ENCODE measurements at regions not wholly inside any gene's neighbourhood (a gene's known extent, or its start where the extent isn't known, plus 50 kb on each side); places are given as distances from the start of the nearest gene placed in this dataset.
"Not testable (repeated sequence)": the region's sequence is repeated elsewhere in the genome, so short reads cannot be mapped to it uniquely, and the experiment has no call there.

DNA sequence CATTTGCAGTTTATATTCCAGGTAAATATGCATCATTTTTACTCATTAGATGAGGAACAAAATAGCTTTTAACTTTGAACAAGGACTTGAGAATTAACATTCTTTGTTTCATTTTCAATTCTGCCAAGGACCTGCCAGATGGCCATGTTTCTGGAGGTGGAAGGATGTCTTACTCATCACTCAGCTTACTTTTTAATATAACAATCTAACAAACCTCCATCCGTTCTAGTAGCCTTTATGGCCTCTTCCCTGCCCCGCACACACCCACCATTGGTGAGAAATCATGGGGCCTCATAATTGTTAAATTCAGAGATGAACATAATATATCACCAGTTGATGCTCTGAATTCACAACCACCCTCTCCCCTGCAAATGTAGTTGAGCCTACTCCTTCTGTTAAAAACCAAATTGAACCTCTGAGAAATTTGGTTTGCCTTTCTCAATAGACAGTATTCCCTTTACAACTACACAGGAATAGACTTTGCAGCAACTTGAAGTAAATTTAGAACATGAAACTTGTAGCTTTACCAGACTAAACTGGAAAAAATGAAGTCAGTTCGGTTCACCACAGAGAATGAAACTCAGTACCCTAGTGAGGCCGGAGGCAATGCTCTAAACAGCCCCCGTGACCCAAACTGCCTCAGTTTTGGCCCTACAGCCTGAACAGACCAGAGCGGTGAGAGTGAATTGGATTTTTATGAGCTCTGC lies 50.1 kb upstream of the ACSL4 start:
- peak overlapping the region; percentile 53 for H3K4me3 Mint-ChIP-seq
- ATAC-seq = peak; percentile 23 to 50
- peaks cover 9% of the 10 kb centered on the region for H3K4me1 Mint-ChIP-seq (ENCODE audit: low read depth)
- no peaks in the 10 kb centered on the region for H3K36me3 Mint-ChIP-seq (ENCODE audit: insufficient read depth)
- DNase-seq = no peak
- no peaks in the 10 kb centered on the region for H3K27me3 Mint-ChIP-seq (ENCODE audit: low read depth)
- no peaks in the 10 kb centered on the region for H3K9me3 Mint-ChIP-seq

DNA sequence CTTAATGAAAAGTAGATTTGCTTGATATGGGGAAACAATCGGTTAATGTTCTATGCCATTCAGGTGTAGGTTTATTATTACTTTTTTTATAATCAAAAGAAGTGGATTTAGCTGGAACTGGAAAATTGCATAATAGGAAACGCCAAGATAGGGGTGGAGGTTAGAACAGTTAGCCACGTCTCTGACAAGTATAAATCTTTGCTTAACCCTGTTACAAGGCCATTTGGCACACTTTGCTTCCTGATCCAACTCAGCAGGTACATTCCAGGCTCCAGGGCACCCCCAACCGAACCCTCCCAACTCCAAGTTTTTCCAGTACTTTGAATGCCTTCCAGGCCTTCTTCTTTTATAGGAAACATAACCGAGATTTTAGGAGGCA lies 50.6 kb upstream of the ACSL4 start:
- no peaks in the 10 kb centered on the region for H3K36me3 Mint-ChIP-seq (ENCODE audit: insufficient read depth)
- DNase-seq (no peak), ATAC-seq (no peak)
- no peak overlapping the region for H3K4me3 Mint-ChIP-seq
- peaks cover 9% of the 10 kb centered on the region for H3K4me1 Mint-ChIP-seq (ENCODE audit: low read depth)
- no peaks in the 10 kb centered on the region for H3K27me3 Mint-ChIP-seq (ENCODE audit: low read depth)
- H3K9me3 Mint-ChIP-seq = no peaks in the 10 kb centered on the region

DNA sequence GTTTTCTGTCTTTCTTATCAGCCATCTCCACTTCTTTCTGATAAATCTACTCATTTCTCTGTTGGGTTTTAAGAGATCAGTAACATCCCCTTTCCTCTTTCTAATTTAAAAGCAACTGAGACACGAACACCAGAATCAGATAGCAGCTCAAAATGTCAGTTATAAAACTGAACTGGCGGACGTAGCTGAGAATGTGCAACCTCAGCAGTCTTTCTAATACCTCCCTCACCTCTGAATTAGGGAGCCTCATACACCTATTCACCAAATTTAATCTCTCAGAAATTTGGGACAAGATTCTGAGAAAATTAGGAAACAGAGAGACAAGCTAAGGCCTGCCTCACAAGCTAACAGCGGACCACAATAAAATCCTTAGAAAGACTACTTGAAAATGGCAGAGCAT lies 52.0 kb upstream of the ACSL4 start:
- H3K4me3 Mint-ChIP-seq = no peak overlapping the region
- no peak for DNase-seq
- no peaks in the 10 kb centered on the region for H3K27me3 Mint-ChIP-seq (ENCODE audit: low read depth)
- H3K4me1 Mint-ChIP-seq (ENCODE audit: low read depth) = peaks cover 9% of the 10 kb centered on the region
- H3K36me3 Mint-ChIP-seq (ENCODE audit: insufficient read depth) = no peaks in the 10 kb centered on the region
- ATAC-seq = no peak
- H3K9me3 Mint-ChIP-seq = no peaks in the 10 kb centered on the region

DNA sequence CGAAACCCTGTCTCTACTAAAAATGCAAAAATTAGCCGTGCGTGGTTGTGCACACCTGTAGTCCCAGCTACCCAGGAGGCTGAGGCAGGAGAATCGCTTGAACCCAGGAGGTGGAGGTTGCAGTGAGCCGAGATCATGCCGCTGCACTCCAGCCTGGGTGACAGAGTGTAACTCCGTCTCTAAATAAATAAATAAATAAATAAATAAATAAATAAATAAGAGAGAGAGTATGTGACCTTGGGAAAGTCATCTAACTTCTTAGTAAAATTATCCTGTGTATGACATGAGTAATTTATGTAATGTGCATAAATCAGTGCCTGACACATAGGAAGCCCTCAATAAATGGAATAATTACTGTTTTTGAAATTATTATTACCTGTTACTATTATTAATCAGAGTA lies 57.5 kb upstream of the ACSL4 start:
- not testable (repeated sequence) for DNase-seq; H3K36me3 Mint-ChIP-seq (ENCODE audit: insufficient read depth); H3K27me3 Mint-ChIP-seq (ENCODE audit: low read depth); ATAC-seq; H3K4me1 Mint-ChIP-seq (ENCODE audit: low read depth); H3K4me3 Mint-ChIP-seq; H3K9me3 Mint-ChIP-seq

DNA sequence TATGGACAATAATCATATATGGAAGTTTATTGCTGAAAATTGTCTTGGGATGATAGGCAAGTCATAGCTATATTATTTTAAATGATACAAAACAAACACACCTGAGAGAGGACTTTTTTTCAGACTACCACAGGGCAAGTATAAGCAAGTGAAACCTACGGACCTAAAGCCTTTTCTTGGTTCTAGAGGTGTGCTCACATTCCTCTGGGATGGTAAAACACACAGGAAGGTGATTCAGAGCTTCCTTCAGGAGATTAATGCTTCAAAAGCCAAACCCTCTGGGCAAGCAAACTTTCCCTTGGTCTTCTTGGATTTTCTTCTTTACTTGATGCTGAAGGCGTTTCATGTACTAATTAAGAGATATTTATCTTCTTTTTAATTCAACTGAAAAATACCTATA lies 60.1 kb upstream of the ACSL4 start:
- no peaks in the 10 kb centered on the region for H3K27me3 Mint-ChIP-seq (ENCODE audit: low read depth)
- H3K9me3 Mint-ChIP-seq = no peaks in the 10 kb centered on the region
- no peak for ATAC-seq
- H3K36me3 Mint-ChIP-seq (ENCODE audit: insufficient read depth) = no peaks in the 10 kb centered on the region
- no peaks in the 10 kb centered on the region for H3K4me1 Mint-ChIP-seq (ENCODE audit: low read depth)
- DNase-seq = no peak
- no peak overlapping the region for H3K4me3 Mint-ChIP-seq

DNA sequence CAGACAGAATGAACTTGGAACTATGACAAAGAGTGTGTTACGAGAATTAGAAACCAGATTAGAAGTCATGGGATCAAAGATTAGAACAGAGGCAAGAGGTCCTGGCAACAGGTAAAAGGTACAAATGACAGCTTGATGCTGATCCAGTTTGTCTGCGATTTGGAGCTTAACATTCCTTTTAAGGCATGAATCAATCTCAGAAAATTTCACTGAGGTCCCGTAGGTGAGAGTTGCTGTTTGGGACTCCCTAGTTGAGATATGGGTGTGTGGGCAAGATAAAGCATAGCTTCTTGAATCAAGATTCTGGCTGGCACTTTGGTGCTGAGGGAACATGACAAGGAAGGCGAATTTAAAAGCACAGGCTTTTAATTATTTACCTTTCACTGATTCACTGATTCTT lies 62.6 kb upstream of the ACSL4 start:
- H3K27me3 Mint-ChIP-seq (ENCODE audit: low read depth) = no peaks in the 10 kb centered on the region
- H3K9me3 Mint-ChIP-seq = no peaks in the 10 kb centered on the region

DNA sequence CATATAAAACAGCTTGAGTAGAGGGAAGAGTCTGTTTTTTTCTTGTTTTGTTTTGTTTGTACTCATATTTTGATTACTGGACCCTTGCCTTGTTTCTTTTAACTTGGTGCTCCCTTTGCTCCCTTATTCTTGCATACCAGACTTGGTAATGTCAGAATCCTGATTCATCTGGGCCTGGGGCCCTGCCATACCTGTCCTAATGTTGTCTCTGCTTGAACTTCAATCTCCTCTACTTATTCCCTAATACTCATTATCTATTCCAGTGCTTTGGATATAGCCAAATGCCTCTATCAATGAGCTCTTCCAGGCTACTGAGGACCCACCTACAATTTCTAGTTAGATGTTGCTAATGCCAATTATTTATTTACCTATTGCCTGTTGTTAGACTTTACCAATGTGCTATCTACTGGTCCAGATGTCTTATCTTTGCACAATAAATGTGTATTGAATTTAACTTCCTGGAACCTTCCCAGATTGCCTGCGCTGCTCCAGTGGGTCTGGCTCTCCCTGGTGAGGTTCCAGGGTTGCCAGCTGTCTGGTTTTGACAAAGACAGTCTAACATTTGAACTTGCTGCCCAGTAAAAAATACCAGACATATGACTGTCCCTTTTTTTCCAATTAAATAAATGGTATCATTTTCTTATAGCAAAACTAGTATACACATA lies 64.4 kb upstream of the ACSL4 start:
- Mint-ChIP-seq H3K4me3 (no peak overlapping the region), H3K36me3 (ENCODE audit: insufficient read depth) (no peaks in the 10 kb centered on the region), H3K4me1 (ENCODE audit: low read depth) (no peaks in the 10 kb centered on the region), H3K9me3 (no peaks in the 10 kb centered on the region), H3K27me3 (ENCODE audit: low read depth) (no peaks in the 10 kb centered on the region)
- DNase-seq (no peak), ATAC-seq (no peak)

More for the DNA sequence above, 62.6 kb upstream of the ACSL4 start:
- no peaks in the 10 kb centered on the region for H3K4me1 Mint-ChIP-seq (ENCODE audit: low read depth)
- DNase-seq (no peak), ATAC-seq (no peak)
- no peak overlapping the region for H3K4me3 Mint-ChIP-seq
- no peaks in the 10 kb centered on the region for H3K36me3 Mint-ChIP-seq (ENCODE audit: insufficient read depth)

DNA sequence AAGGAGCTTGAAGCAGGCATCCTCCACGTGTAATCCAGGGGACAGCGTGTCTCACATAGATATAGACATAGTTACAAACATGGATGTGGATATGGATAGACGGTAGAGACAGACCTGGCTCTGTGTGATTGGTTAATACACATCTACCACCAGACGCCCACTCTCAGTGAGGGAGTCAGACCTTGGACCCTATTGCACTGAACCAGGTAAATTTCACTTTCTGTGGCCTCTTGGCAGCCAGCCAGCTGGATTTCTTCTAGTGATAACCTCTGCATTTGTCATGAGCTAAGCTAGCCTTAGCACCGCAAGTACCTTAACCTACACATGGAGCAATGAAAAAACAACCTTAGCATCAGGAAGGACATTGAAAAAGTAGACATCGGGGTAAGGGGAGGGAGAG lies 79.2 kb upstream of the ACSL4 start:
- Mint-ChIP-seq H3K9me3 (no peaks in the 10 kb centered on the region), H3K4me1 (ENCODE audit: low read depth) (no peaks in the 10 kb centered on the region), H3K36me3 (ENCODE audit: insufficient read depth) (no peaks in the 10 kb centered on the region), H3K27me3 (ENCODE audit: low read depth) (no peaks in the 10 kb centered on the region), H3K4me3 (no peak overlapping the region)
- ATAC-seq (no peak), DNase-seq (no peak)

DNA sequence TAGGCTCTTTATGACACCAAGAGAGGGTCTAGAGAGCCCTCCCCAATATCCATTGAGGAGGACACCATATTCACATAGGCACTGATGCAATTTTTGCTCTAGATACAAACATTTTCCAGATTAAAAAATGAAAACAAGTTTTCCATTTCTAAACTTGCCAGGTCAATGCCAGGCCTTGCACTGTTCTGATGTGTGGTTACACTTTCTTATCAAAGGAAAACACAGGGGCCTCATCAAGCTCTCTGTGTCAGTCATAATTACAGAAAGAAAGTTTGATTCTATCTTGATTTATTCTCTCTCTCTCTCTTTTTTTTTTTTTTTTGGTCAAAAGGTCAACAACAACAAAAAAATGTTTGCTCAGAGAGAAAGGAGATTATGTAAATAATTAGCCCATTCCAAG lies 80.2 kb upstream of the ACSL4 start:
- Mint-ChIP-seq H3K4me1 (ENCODE audit: low read depth) (no peaks in the 10 kb centered on the region), H3K36me3 (ENCODE audit: insufficient read depth) (no peaks in the 10 kb centered on the region), H3K27me3 (ENCODE audit: low read depth) (no peaks in the 10 kb centered on the region), H3K9me3 (no peaks in the 10 kb centered on the region), H3K4me3 (no peak overlapping the region)
- ATAC-seq = no peak
- no peak for DNase-seq

DNA sequence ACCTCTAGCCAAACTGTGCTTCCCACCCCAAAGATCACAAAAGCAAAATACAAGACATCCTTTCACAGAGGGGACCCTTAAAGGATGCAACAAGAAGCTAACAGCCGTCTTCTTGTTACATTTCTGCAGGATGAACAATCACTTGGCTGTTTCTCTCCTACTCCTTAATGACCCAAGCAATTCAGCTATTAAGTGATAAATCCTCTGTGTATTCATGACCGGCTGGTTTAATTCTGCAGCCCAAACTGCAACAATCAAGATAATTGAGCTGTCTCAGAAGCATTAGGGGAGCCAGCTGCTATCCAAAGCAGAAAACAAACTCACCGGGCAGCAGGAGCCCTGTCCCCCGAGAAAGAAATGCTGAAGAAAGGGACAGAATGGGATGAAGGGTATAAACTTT lies 85.9 kb upstream of the ACSL4 start:
- Mint-ChIP-seq H3K9me3 (no peaks in the 10 kb centered on the region), H3K4me1 (ENCODE audit: low read depth) (no peaks in the 10 kb centered on the region), H3K27me3 (ENCODE audit: low read depth) (no peaks in the 10 kb centered on the region), H3K4me3 (no peak overlapping the region), H3K36me3 (ENCODE audit: insufficient read depth) (no peaks in the 10 kb centered on the region)
- ATAC-seq (no peak), DNase-seq (no peak)

DNA sequence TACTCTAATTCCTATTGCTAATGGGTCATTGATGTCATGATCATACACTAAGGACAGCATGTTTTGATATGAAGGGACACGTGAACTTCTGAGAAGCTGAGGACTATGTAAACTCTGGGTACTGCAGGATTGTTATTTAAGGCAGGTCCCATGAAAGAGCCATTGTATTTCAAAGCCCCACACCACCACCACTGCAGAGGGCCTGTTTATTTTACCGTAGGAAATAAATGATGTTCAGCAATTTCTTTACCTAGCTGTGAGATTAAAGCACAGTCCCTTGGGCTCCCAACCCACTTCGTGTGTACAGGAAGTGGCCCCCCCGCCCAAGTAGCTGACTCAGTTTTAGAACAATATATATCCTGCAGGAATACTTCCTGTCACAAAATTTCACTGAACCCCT lies 89.8 kb upstream of the ACSL4 start:
- Mint-ChIP-seq H3K4me1 (ENCODE audit: low read depth) (no peaks in the 10 kb centered on the region), H3K27me3 (ENCODE audit: low read depth) (no peaks in the 10 kb centered on the region), H3K4me3 (no peak overlapping the region), H3K9me3 (no peaks in the 10 kb centered on the region), H3K36me3 (ENCODE audit: insufficient read depth) (no peaks in the 10 kb centered on the region)
- DNase-seq (no peak), ATAC-seq (no peak)

DNA sequence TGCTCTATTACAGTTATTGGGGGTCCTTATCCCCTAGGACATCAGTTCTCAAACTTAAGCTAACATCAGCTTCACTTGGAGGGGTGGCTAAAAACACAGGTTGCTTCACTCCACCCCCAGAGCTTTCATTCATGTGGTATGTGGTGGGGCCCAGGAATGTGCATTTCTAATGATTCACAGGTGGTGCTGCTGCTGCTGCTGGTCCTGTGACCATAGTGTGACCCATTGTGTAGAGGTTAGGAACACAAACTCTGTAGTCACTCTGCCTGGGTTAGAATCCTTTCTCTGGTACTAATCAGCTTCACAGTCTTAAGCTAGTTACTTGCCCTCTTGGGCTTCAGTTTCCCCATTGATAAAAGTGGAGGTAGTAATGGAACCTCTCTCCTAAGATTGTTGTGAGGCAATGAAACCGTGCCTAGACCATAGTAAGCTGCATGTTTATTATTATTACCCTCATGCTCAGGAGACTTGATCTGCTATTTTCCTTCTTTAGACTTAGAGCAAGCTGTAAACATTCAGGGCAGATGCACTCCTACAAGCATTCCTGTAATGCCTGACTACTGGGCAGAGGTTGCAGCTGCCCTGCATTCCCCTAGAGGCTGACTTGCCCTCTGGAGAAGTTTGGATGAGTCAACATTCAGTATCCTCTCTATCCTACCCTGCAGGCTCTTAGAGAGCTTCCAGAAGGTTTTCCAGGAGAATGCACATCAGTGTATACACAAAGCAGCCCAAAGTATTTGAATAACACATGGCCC lies 94.1 kb upstream of the ACSL4 start:
- Mint-ChIP-seq H3K36me3 (ENCODE audit: insufficient read depth) (no peaks in the 10 kb centered on the region), H3K4me1 (ENCODE audit: low read depth) (no peaks in the 10 kb centered on the region), H3K4me3 (no peak overlapping the region), H3K27me3 (ENCODE audit: low read depth) (no peaks in the 10 kb centered on the region), H3K9me3 (no peaks in the 10 kb centered on the region)
- no peak for DNase-seq
- no peak for ATAC-seq

DNA sequence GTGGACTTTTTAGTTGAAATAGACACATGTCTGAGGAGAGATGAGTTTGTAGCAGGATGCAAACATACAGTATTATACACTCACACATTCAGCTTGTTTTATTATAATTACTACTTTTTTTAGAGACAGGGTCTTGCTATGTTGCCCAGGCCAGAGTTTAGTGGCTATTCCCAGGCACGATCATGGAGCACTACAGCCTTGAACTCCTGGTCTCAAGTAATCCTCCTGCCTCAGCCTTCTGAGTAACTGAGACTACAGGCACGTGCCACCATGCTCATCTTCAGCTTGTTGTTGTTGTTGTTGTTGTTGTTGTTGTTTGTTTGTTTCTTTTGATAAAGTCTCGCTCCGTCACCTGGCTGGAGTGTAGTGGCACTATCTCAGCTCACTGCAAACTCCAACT lies 94.7 kb upstream of the ACSL4 start:
- no peak for ATAC-seq
- H3K4me3 Mint-ChIP-seq = no peak overlapping the region
- no peaks in the 10 kb centered on the region for H3K36me3 Mint-ChIP-seq (ENCODE audit: insufficient read depth)
- H3K4me1 Mint-ChIP-seq (ENCODE audit: low read depth) = no peaks in the 10 kb centered on the region
- H3K9me3 Mint-ChIP-seq = no peaks in the 10 kb centered on the region
- DNase-seq = no peak
- no peaks in the 10 kb centered on the region for H3K27me3 Mint-ChIP-seq (ENCODE audit: low read depth)

DNA sequence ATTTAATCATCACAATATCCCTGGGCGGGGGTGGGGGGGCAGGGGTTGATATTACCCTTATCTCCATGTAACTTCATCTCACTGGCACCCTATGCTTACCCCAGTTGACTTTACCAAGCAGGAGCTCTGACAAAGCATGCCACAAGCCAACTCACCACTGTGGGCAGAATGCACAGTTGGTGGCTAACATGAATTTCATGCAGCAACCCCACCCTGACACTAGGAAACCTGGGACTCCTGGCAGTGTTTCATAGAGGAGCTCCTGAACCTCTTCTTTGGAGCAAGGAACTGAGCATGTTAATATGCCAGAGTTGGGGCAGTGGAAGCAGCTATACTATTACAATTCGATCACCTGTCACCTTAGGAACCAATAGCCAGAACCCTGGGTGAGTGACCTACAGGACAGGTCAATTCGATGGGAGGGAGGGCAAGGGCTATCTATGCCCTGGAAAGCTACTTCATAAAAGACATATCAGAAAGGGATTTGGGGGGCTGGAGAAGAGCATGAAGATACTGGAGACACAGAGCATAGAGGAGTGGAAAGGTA lies 97.2 kb upstream of the ACSL4 start:
- H3K4me1 Mint-ChIP-seq (ENCODE audit: low read depth) = no peaks in the 10 kb centered on the region
- no peaks in the 10 kb centered on the region for H3K27me3 Mint-ChIP-seq (ENCODE audit: low read depth)
- DNase-seq (no peak), ATAC-seq (no peak)
- no peak overlapping the region for H3K4me3 Mint-ChIP-seq
- no peaks in the 10 kb centered on the region for H3K36me3 Mint-ChIP-seq (ENCODE audit: insufficient read depth)
- H3K9me3 Mint-ChIP-seq = no peaks in the 10 kb centered on the region

All from activated T-cell treated with anti-CD3 and anti-CD28 coated beads, Interleukin-2, amount 50 U/mL, for 4 hours (primary cell).